ENCODE measurements at regions not wholly inside any gene's neighbourhood (a gene's known extent, or its start where the extent isn't known, plus 50 kb on each side); places are given as distances from the start of the nearest gene placed in this dataset.

GRCh38 chr6:165843568-165844113, 180.6 kb upstream of the PDE10A start:
- TF ChIP-seq, protein P1, sequence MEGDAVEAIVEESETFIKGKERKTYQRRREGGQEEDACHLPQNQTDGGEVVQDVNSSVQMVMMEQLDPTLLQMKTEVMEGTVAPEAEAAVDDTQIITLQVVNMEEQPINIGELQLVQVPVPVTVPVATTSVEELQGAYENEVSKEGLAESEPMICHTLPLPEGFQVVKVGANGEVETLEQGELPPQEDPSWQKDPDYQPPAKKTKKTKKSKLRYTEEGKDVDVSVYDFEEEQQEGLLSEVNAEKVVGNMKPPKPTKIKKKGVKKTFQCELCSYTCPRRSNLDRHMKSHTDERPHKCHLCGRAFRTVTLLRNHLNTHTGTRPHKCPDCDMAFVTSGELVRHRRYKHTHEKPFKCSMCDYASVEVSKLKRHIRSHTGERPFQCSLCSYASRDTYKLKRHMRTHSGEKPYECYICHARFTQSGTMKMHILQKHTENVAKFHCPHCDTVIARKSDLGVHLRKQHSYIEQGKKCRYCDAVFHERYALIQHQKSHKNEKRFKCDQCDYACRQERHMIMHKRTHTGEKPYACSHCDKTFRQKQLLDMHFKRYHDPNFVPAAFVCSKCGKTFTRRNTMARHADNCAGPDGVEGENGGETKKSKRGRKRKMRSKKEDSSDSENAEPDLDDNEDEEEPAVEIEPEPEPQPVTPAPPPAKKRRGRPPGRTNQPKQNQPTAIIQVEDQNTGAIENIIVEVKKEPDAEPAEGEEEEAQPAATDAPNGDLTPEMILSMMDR (IDR thresholded peaks at IDR 0.05; ENCODE audit: insufficient read depth, low read length, poor library complexity, severe bottlenecking): no peak
- no peak for TF ChIP-seq EZH2phosphoT487 (conservative IDR thresholded peaks at IDR 0.05; ENCODE audit: low read length)

Measured in SU-DHL-6 (cell line).